ENCODE measurements at regions not wholly inside any gene's neighbourhood (a gene's known extent, or its start where the extent isn't known, plus 50 kb on each side); places are given as distances from the start of the nearest gene placed in this dataset.

DNA sequence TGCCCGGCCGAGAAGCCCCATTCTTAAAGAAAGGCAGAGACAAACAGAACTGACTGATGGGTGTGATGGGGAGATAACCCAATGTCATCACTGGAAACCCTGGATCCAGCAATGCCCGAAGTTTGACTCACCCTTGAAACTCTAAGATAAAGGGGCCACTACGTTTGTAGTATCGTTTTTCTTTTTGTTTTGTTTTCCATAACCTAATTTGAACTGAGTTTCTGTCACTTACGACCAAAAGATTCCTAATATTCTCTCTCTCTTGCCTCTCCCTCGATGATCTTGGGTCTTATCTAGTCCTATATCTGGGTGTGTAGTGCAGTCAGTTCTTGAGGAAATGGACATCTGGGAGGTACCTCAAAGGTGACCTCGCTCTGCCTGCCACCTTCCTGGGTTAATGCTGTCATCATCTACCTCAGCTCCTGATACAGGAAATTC lies 57.8 kb upstream of the ID3 start:
- no peak overlapping the region for H3K27ac ChIP-seq (ENCODE audit: low read length)
- no peaks in the 10 kb centered on the region for H4K20me1 ChIP-seq (ENCODE audit: low read length)
- H3K27me3 ChIP-seq (ENCODE audit: low read length) = peaks cover 6% of the 10 kb centered on the region
- DNase-seq = no peak
- peaks cover 5% of the 10 kb centered on the region; the same call in 1 of the 2 replicates for H3K4me1 ChIP-seq (ENCODE audit: insufficient read depth, low read length)
- TF ChIP-seq EZH2phosphoT487 (IDR thresholded peaks at IDR 0.05; ENCODE audit: borderline replicate concordance, low read length) (no peak), EZH2 (IDR thresholded peaks at IDR 0.05; ENCODE audit: low read length, unreplicated experiment) (no peak)
- TF ChIP-seq, protein P1, sequence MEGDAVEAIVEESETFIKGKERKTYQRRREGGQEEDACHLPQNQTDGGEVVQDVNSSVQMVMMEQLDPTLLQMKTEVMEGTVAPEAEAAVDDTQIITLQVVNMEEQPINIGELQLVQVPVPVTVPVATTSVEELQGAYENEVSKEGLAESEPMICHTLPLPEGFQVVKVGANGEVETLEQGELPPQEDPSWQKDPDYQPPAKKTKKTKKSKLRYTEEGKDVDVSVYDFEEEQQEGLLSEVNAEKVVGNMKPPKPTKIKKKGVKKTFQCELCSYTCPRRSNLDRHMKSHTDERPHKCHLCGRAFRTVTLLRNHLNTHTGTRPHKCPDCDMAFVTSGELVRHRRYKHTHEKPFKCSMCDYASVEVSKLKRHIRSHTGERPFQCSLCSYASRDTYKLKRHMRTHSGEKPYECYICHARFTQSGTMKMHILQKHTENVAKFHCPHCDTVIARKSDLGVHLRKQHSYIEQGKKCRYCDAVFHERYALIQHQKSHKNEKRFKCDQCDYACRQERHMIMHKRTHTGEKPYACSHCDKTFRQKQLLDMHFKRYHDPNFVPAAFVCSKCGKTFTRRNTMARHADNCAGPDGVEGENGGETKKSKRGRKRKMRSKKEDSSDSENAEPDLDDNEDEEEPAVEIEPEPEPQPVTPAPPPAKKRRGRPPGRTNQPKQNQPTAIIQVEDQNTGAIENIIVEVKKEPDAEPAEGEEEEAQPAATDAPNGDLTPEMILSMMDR (conservative IDR thresholded peaks at IDR 0.05; ENCODE audit: low read depth, low read length) = no peak
- no peaks in the 10 kb centered on the region for H3K9me2 ChIP-seq (replicated peaks; ENCODE audit: low read length)
- H3K36me3 ChIP-seq (ENCODE audit: low read depth, low read length) = no peaks in the 10 kb centered on the region
- CTCF ChIA-PET = interaction anchor here (0.6 to 0.7 kb wide), 2 partner anchors 18 to 41 kb away, joined by 4 to 6 read pairs; no protein-coding TSS in a partner anchor
- BruUV-seq (replicated peaks) = no TSS peak
- H3K9me3 ChIP-seq (ENCODE audit: low read length) = no peaks in the 10 kb centered on the region
- no peak overlapping the region for H3K9ac ChIP-seq (ENCODE audit: low read length)
- no peaks in the 10 kb centered on the region for H3K79me2 ChIP-seq (ENCODE audit: low read length)
- intact Hi-C loops (cut with micrococcal nuclease) = no loop called here
- POLR2A ChIA-PET (ENCODE audit: unreplicated experiment) = no interaction called here
- ATAC-seq = no peak
- H3K4me3 ChIP-seq (ENCODE audit: low read length) = no peak overlapping the region
- H3F3A ChIP-seq (ENCODE audit: low read length, unreplicated experiment) = no peaks in the 10 kb centered on the region
- no peak overlapping the region for H3K4me2 ChIP-seq (ENCODE audit: low read length)
- no peak overlapping the region for H2AFZ ChIP-seq (ENCODE audit: low read length)

DNA sequence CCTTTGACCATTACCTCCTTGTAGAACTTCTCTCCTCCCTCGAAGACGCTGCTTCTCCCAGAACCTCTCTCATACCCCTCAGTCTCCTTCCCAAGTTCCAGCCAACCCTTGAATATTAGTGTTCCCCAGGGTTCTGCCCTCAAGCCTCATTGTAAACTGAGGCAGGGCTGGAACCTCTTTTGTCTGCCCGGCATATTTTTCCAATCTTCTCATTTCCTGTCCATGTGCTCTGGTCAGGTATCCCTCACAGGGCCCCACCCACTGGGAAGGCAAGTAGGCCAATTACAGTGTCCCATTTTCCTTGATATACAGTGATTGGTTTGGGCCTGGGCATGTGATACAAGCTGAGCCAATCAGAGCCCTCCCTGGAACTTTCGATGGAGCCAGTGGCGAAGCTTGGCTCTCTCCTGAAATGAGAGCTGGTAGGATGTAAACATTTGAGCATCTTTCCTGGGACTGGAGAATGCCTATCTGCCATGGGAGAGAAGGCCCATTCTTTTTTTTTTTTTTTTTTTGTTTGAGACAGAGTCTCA lies 57.1 kb upstream of the ID3 start:
- H3F3A ChIP-seq (ENCODE audit: low read length, unreplicated experiment) = no peaks in the 10 kb centered on the region
- peaks cover 5% of the 10 kb centered on the region; the same call in 1 of the 2 replicates for H3K4me1 ChIP-seq (ENCODE audit: insufficient read depth, low read length)
- no peaks in the 10 kb centered on the region for H3K9me3 ChIP-seq (ENCODE audit: low read length)
- H3K9ac ChIP-seq (ENCODE audit: low read length) = no peak overlapping the region
- H2AFZ ChIP-seq (ENCODE audit: low read length) = no peak overlapping the region
- DNase-seq (no peak), ATAC-seq (no peak)
- H3K27me3 ChIP-seq (ENCODE audit: low read length) = peaks cover 6% of the 10 kb centered on the region
- intact Hi-C loops (cut with micrococcal nuclease) = no loop called here
- no peaks in the 10 kb centered on the region for H3K79me2 ChIP-seq (ENCODE audit: low read length)
- H3K36me3 ChIP-seq (ENCODE audit: low read depth, low read length) = no peaks in the 10 kb centered on the region
- TF ChIP-seq, protein P1 (conservative IDR thresholded peaks at IDR 0.05; ENCODE audit: low read depth, low read length) = no peak
- ChIA-PET POLR2A (ENCODE audit: unreplicated experiment) (no interaction called here), CTCF (interaction anchor here (0.7 kb wide), 1 partner anchor 42 kb away, joined by 6 read pairs; no protein-coding TSS in a partner anchor)
- no peaks in the 10 kb centered on the region for H3K9me2 ChIP-seq (replicated peaks; ENCODE audit: low read length)
- no TSS peak for BruUV-seq (replicated peaks)
- H3K4me2 ChIP-seq (ENCODE audit: low read length) = no peak overlapping the region
- no peaks in the 10 kb centered on the region for H4K20me1 ChIP-seq (ENCODE audit: low read length)
- H3K27ac ChIP-seq (ENCODE audit: low read length) = no peak overlapping the region
- H3K4me3 ChIP-seq (ENCODE audit: low read length) = no peak overlapping the region

DNA sequence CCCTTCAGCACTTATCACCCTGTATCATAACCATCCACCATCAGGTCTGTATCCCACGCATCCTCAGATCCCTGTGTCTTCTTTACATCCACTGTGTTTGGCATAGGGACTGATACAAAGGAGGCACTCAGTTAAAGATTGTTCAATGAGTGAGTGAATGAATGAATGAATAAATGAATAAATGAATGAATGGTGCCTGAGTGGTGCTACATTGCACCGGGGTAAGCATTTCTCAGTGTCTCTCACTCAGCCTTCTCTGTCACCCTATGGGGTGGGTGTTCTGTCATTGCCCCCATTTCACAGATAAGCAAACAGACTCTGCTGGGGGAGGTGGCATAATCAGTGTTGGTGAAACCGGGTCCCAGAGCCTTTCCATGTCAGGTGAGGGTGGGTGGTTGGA lies 56.6 kb upstream of the ID3 start:
- Histone ChIP-seq H3K9me2 (replicated peaks; ENCODE audit: low read length) (no peaks in the 10 kb centered on the region), H3K27ac (ENCODE audit: low read length) (no peak overlapping the region), H3K27me3 (ENCODE audit: low read length) (peaks cover 6% of the 10 kb centered on the region), H3K4me1 (ENCODE audit: insufficient read depth, low read length) (peaks cover 5% of the 10 kb centered on the region; the same call in 1 of the 2 replicates), H4K20me1 (ENCODE audit: low read length) (no peaks in the 10 kb centered on the region), H2AFZ (ENCODE audit: low read length) (no peak overlapping the region), H3K9me3 (ENCODE audit: low read length) (no peaks in the 10 kb centered on the region), H3K4me3 (ENCODE audit: low read length) (no peak overlapping the region), H3K36me3 (ENCODE audit: low read depth, low read length) (no peaks in the 10 kb centered on the region), H3F3A (ENCODE audit: low read length, unreplicated experiment) (no peaks in the 10 kb centered on the region), H3K79me2 (ENCODE audit: low read length) (no peaks in the 10 kb centered on the region), H3K4me2 (ENCODE audit: low read length) (no peak overlapping the region), H3K9ac (ENCODE audit: low read length) (no peak overlapping the region)
- TF ChIP-seq, protein P1 (conservative IDR thresholded peaks at IDR 0.05; ENCODE audit: low read depth, low read length) = no peak
- TF ChIP-seq EZH2 (IDR thresholded peaks at IDR 0.05; ENCODE audit: low read length, unreplicated experiment) (no peak), EZH2phosphoT487 (IDR thresholded peaks at IDR 0.05; ENCODE audit: borderline replicate concordance, low read length) (no peak)
- DNase-seq = no peak
- ChIA-PET POLR2A (ENCODE audit: unreplicated experiment) (no interaction called here), CTCF (no interaction called here)
- ATAC-seq = no peak
- intact Hi-C loops (cut with micrococcal nuclease) = no loop called here
- BruUV-seq (replicated peaks) = no TSS peak

All from PC-3 (cell line).